GM10248 (cell line): ENCODE measurements at regions not wholly inside any gene's neighbourhood (a gene's known extent, or its start where the extent isn't known, plus 50 kb on each side); places are given as distances from the start of the nearest gene placed in this dataset.
A peak's percentile ranks its signal among the peaks of the same experiment; 100 is the strongest.

ENCODE experiments used
- CTCF ChIA-PET: fragments of 300-600 bp; sonication (Branson Sonifier 250); formaldehyde crosslinking; extraction: SDS; loops from one replicate; lab custom pipeline; 2021; ENCODE audit warnings: antibody characterized with exemption; lab: Yijun Ruan, JAX
- POLR2A ChIA-PET: fragments of 350-650 bp; sonication (Branson Sonifier 250); formaldehyde crosslinking; extraction: SDS; loops from one replicate; lab custom pipeline; 2020; ENCODE audit warnings: antibody characterized with exemption; lab: Yijun Ruan, JAX
- DNase-seq: peaks from one replicate; pipeline ENCODE4 v3.0.0; 2012; ENCODE audit errors: extremely low spot score
- TF ChIP-seq, protein P1 (sequence below): IDR thresholded peaks from 2 replicates; pipeline ENCODE4 v1.5.1; 2012; ENCODE audit warnings: mild to moderate bottlenecking, low read depth; ENCODE audit errors: extremely low read depth, missing control alignments, control extremely low read depth

DNA sequence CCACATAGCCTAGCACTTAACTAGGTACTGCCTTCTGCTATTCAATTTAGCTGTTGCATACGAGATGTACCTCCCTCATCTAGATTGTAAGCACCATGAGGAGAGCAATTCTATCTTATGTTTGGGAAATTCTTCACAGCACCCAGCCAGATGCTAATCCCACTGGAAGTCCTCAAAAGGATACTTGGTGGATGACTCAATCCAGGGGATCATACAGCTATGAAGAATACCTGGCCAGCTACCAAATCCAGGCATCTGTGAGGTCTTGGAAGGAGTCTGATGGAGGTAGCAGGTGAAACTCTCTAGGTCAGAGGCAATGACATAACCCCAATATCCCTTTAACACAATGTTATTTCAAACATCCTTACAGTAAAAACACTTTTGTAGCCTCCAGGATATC lies 167.8 kb upstream of the NCAM1 start:
- TF ChIP-seq, protein P1, sequence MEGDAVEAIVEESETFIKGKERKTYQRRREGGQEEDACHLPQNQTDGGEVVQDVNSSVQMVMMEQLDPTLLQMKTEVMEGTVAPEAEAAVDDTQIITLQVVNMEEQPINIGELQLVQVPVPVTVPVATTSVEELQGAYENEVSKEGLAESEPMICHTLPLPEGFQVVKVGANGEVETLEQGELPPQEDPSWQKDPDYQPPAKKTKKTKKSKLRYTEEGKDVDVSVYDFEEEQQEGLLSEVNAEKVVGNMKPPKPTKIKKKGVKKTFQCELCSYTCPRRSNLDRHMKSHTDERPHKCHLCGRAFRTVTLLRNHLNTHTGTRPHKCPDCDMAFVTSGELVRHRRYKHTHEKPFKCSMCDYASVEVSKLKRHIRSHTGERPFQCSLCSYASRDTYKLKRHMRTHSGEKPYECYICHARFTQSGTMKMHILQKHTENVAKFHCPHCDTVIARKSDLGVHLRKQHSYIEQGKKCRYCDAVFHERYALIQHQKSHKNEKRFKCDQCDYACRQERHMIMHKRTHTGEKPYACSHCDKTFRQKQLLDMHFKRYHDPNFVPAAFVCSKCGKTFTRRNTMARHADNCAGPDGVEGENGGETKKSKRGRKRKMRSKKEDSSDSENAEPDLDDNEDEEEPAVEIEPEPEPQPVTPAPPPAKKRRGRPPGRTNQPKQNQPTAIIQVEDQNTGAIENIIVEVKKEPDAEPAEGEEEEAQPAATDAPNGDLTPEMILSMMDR: no peak
- DNase-seq: no peak
- ChIA-PET CTCF (interaction anchor here (1.2 kb wide), 1 partner anchor 205 kb away, joined by 4 read pairs; no protein-coding TSS in a partner anchor), POLR2A (no interaction called here)

DNA sequence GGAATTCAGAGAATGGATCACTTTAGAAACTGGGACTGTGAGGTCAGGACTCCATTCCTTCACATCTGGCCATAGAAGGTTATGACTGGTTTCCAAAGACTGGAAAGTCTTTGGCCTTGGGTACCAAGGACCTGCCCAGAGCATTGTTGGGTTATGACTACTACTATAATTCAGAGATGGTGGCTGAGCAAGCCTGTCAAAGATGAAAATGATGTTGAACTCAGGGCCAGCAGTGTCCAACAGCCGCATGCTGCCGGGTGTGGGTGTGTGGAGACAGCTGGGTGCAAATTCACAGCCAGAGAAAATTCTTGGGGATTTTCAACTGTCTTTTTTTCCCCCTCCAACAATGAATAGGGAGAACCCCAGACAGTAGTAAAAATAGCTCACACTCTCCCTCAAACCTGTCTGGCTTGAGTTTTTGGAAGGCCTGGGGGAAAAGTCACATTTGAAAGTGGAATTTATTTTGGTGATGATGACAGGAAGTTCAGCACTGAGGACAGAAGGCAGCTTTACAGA lies 166.8 kb upstream of the NCAM1 start:
- no peak for DNase-seq
- TF ChIP-seq, protein P1: no peak
- POLR2A ChIA-PET: no interaction called here
- CTCF ChIA-PET: interaction anchor here (0.9 to 3.2 kb wide), 12 partner anchors 8 to 494 kb away, joined by 3 to 31 read pairs (median 4); no protein-coding TSS in a partner anchor

DNA sequence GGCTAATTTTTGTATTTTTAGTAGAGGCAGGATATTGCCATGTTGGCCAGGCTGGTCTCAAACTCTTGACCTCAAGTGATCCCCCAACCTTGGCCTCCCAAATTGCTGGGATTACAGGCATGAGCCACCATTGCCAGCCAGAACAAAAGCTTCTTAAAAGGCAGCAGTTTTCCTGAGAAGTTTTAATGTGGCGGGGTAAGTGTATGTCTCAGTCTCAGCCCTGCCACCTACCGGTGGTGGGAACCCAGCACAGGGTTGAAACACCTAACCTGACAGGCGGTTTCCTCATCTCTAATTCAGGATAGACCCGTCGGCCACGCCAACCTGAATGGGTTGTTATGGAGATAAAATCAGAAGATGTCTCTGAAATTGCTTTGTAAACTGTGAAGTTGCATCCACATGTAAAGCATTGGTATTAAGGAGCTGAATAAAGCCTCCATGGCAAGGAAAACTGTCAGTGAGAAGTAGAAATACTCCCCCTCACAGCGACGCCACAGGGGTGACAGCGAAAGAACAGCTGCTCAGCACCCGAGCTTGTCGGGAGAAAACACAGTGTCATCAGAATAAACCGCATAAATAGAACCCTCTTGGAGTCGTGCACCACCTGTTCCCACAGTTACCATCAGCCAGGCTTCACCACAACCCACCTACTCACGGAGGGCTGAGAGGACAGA lies 165.9 kb upstream of the NCAM1 start:
- TF ChIP-seq, protein P1: peak; percentile 53
- POLR2A ChIA-PET: no interaction called here
- peak; percentile 67 for DNase-seq
- CTCF ChIA-PET: interaction anchor here (0.8 to 3.2 kb wide), 16 partner anchors 9 to 495 kb away, joined by 3 to 31 read pairs (median 4); no protein-coding TSS in a partner anchor

DNA sequence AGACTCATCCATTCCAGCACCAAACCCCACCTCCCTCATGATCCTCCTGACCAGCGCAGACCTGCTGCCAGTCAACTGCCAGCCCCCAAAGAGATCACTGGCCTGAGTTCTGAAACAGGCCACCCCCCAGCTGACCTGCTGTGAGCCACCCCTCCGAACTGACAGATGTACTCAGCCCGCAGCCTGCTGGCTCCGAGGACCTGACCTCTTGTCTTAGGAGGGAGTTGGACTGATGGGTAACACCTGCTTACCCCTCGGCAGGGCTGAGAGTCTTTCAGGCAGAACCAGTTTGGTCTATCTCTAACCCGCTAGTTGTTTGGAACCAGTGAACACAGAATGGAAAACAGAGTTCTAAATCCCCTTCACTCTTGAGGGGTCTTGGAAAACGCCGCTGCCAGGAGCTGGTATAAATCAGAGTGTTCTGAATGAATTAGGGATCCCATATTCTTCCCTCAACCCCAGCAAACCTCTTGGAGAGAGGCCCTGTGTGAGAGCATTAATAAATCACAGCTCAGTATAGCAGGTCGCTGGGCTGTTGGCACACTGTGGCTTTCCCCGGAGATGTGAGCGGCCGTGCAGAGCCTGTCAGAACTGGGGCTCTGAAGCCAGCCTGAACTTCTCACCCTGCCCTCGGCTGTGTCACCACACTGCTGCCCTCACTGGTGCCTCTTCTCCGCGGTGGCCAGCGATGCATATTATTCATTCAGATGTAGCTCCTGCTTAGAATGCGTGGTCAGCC lies 165.1 kb upstream of the NCAM1 start:
- ChIA-PET POLR2A (no interaction called here), CTCF (interaction anchor here (0.8 to 3.2 kb wide), 14 partner anchors 10 to 496 kb away, joined by 3 to 31 read pairs (median 4); no protein-coding TSS in a partner anchor)
- TF ChIP-seq, protein P1: no peak
- DNase-seq: no peak

DNA sequence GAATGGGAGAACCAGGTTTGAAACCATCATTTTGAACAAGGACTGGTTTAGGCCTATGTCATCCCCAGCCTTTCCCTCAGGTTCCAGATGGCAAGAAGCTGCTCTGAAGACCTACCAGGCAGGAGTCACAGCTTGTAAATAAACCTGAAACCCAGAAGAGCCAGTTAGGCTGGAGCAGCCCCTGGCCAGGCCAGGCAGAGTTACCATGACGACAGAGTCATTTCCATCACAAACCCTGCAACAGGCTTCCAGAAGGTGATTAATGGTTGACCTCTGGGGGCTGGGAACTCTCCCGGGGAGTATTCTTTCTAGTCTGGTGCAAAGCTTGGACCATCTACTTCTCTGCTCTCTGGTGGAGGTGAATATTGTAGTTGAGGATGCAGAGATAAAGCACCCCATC lies 164.1 kb upstream of the NCAM1 start:
- ChIA-PET POLR2A (no interaction called here), CTCF (interaction anchor here (1.9 to 3.2 kb wide), 2 partner anchors 10 to 211 kb away, joined by 6 to 13 read pairs; no protein-coding TSS in a partner anchor)
- TF ChIP-seq, protein P1: no peak
- DNase-seq: no peak

DNA sequence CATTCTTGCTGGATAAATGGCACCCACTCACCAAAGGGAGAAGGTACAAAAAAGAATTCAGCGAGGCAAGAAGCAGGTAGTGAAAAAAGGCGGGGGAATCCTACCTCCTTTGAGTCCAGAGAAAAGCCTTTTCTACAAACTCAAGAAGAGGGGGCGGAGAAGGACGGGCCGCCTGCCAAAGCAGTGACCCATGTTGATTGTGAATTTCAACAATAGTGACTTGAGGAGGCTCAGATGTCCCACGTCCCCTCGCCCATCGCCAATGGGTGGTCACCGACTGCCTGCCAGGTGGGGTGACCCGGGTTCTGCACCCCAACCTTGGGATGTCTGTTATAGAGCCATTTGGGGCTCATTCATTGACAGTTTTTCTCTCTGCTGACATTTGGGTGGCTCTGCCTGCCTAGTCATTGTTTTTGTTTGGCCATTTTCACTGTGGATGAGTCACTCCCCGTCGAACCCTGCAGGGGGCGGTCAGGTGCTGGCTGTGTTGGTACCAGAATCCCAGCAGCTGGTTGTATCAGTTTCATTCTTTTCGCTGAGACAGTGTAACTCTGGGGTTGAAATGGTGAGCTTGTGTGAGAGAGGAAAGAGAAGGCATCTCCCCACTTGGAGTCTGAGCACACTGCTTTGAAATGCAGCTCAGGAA lies 163.4 kb upstream of the NCAM1 start:
- ChIA-PET POLR2A (interaction anchor here (0.6 kb wide), 1 partner anchor 598 kb away, joined by 3 read pairs; no protein-coding TSS in a partner anchor), CTCF (interaction anchor here (0.7 to 3.2 kb wide), 8 partner anchors 9 to 492 kb away, joined by 3 to 13 read pairs (median 4); no protein-coding TSS in a partner anchor)
- TF ChIP-seq, protein P1: peak; percentile 38
- DNase-seq: no peak
